ENCODE measurements at regions not wholly inside any gene's neighbourhood (a gene's known extent, or its start where the extent isn't known, plus 50 kb on each side); places are given as distances from the start of the nearest gene placed in this dataset.

GRCh38 chr6:149147195-149147594 lies 170.3 kb upstream of the TAB2 start:
- TF ChIP-seq NFIC (IDR thresholded peaks at IDR 0.05), result no peak
- TF ChIP-seq MAX (IDR thresholded peaks at IDR 0.05), result no peak

- TF ChIP-seq CEBPB (IDR thresholded peaks at IDR 0.05) (no peak), FOXM1 (IDR thresholded peaks at IDR 0.05; ENCODE audit: borderline replicate concordance, low read depth) (no peak), REST (IDR thresholded peaks at IDR 0.05; ENCODE audit: low read depth) (no peak), MAX (IDR thresholded peaks at IDR 0.05) (no peak), YY1 (IDR thresholded peaks at IDR 0.05; ENCODE audit: low read depth) (no peak), EGR1 (IDR thresholded peaks at IDR 0.05) (no peak), TEAD4 (IDR thresholded peaks at IDR 0.05) (no peak), EP300 (IDR thresholded peaks at IDR 0.05; ENCODE audit: borderline replicate concordance) (no peak), TCF12 (IDR thresholded peaks at IDR 0.05; ENCODE audit: low read depth) (no peak), ZBTB7A (IDR thresholded peaks at IDR 0.05; ENCODE audit: low read depth) (no peak), TAF1 (IDR thresholded peaks at IDR 0.05; ENCODE audit: low read depth) (no peak), NFIC (IDR thresholded peaks at IDR 0.05) (no peak), CREB1 (IDR thresholded peaks at IDR 0.05; ENCODE audit: low read depth) (no peak), USF1 (IDR thresholded peaks at IDR 0.05) (no peak)
These were observed 169.4 kb upstream of the TAB2 start for GRCh38 chr6:149147938-149148718.

- TF ChIP-seq NFIC (IDR thresholded peaks at IDR 0.05) (no peak), FOXM1 (IDR thresholded peaks at IDR 0.05; ENCODE audit: borderline replicate concordance, low read depth) (no peak), ZBTB7A (IDR thresholded peaks at IDR 0.05; ENCODE audit: low read depth) (no peak), TAF1 (IDR thresholded peaks at IDR 0.05; ENCODE audit: low read depth) (no peak), EGR1 (IDR thresholded peaks at IDR 0.05) (no peak), TCF12 (IDR thresholded peaks at IDR 0.05; ENCODE audit: low read depth) (no peak), RAD21 (IDR thresholded peaks at IDR 0.05; ENCODE audit: low read depth) (no peak), CEBPB (IDR thresholded peaks at IDR 0.05) (no peak), EP300 (IDR thresholded peaks at IDR 0.05; ENCODE audit: borderline replicate concordance) (no peak), MAX (IDR thresholded peaks at IDR 0.05) (no peak), TEAD4 (IDR thresholded peaks at IDR 0.05) (no peak), REST (IDR thresholded peaks at IDR 0.05; ENCODE audit: low read depth) (no peak), CREB1 (IDR thresholded peaks at IDR 0.05; ENCODE audit: low read depth) (no peak), YY1 (IDR thresholded peaks at IDR 0.05; ENCODE audit: low read depth) (no peak), USF1 (IDR thresholded peaks at IDR 0.05) (no peak)
These were observed 167.9 kb upstream of the TAB2 start for GRCh38 chr6:149149653-149150052.

- TF ChIP-seq FOXM1 (IDR thresholded peaks at IDR 0.05; ENCODE audit: borderline replicate concordance, low read depth), result no peak
- TF ChIP-seq RAD21 (IDR thresholded peaks at IDR 0.05; ENCODE audit: low read depth), result no peak
- TF ChIP-seq TEAD4 (IDR thresholded peaks at IDR 0.05), result no peak
- no peak for TF ChIP-seq MAX (IDR thresholded peaks at IDR 0.05)
- TF ChIP-seq USF1 (IDR thresholded peaks at IDR 0.05), result no peak
- TF ChIP-seq EGR1 (IDR thresholded peaks at IDR 0.05), result no peak
- TF ChIP-seq NFIC (IDR thresholded peaks at IDR 0.05), result no peak
- no peak for TF ChIP-seq CEBPB (IDR thresholded peaks at IDR 0.05)
- TF ChIP-seq CREB1 (IDR thresholded peaks at IDR 0.05; ENCODE audit: low read depth), result no peak
- no peak for TF ChIP-seq TAF1 (IDR thresholded peaks at IDR 0.05; ENCODE audit: low read depth)
- TF ChIP-seq EP300 (IDR thresholded peaks at IDR 0.05; ENCODE audit: borderline replicate concordance), result no peak
- no peak for TF ChIP-seq REST (IDR thresholded peaks at IDR 0.05; ENCODE audit: low read depth)
- no peak for TF ChIP-seq TCF12 (IDR thresholded peaks at IDR 0.05; ENCODE audit: low read depth)
- TF ChIP-seq YY1 (IDR thresholded peaks at IDR 0.05; ENCODE audit: low read depth), result no peak
- no peak for TF ChIP-seq ZBTB7A (IDR thresholded peaks at IDR 0.05; ENCODE audit: low read depth)
These were observed 167.2 kb upstream of the TAB2 start for GRCh38 chr6:149150301-149150700.
